Loucy (cell line): ENCODE measurements at regions not wholly inside any gene's neighbourhood (a gene's known extent, or its start where the extent isn't known, plus 50 kb on each side); places are given as distances from the start of the nearest gene placed in this dataset.

ENCODE experiments used
- H2AFZ ChIP-seq: fragments of 200-600 bp; sonication (generic); 2 replicates; pipeline ENCODE4 v1.6.0; 2016; ENCODE audit warnings: antibody characterized with exemption, mild to moderate bottlenecking, low read length, moderate library complexity
- H3F3A ChIP-seq: fragments of 200-600 bp; 2 replicates; pipeline ENCODE4 v1.6.0; 2016; ENCODE audit warnings: antibody characterized with exemption, low read depth, mild to moderate bottlenecking
- H3K27me3 ChIP-seq: fragments of 200-600 bp; sonication (generic); 2 replicates; pipeline ENCODE4 v1.6.1; 2014; ENCODE audit warnings: low read length, mild to moderate bottlenecking; ENCODE audit not compliant: insufficient read depth, poor library complexity, severe bottlenecking
- H3K36me3 ChIP-seq: fragments of 200-600 bp; sonication (generic); 2 replicates; pipeline ENCODE4 v1.6.1; 2016; ENCODE audit warnings: low read length; ENCODE audit not compliant: insufficient read depth
- H3K4me1 ChIP-seq: fragments of 200-600 bp; sonication (generic); 2 replicates; pipeline ENCODE4 v1.5.1; 2014; ENCODE audit warnings: low read length, mild to moderate bottlenecking; ENCODE audit not compliant: insufficient read depth, poor library complexity, severe bottlenecking
- H3K4me2 ChIP-seq: fragments of 200-600 bp; sonication (generic); 2 replicates; pipeline ENCODE4 v1.6.0; 2014; ENCODE audit warnings: antibody characterized with exemption, low read length, low read depth, mild to moderate bottlenecking; ENCODE audit not compliant: poor library complexity, severe bottlenecking
- H3K4me3 ChIP-seq: fragments of 200-600 bp; sonication (generic); 2 replicates; pipeline ENCODE4 v1.5.1; 2014; ENCODE audit warnings: low read length, mild to moderate bottlenecking, mixed read lengths; ENCODE audit not compliant: poor library complexity, severe bottlenecking
- H3K79me2 ChIP-seq: fragments of 200-600 bp; sonication (generic); 2 replicates; pipeline ENCODE4 v1.6.1; 2014; ENCODE audit warnings: low read length; ENCODE audit not compliant: insufficient read depth
- H3K9ac ChIP-seq: fragments of 200-600 bp; sonication (generic); 2 replicates; pipeline ENCODE4 v1.6.0; 2014; ENCODE audit warnings: mild to moderate bottlenecking, low read depth, low read length, moderate library complexity; ENCODE audit not compliant: poor library complexity, severe bottlenecking
- H3K9me2 ChIP-seq: fragments of 200-600 bp; sonication (generic); replicated peaks from 2 replicates; pipeline ENCODE4 v1.6.1; 2016; ENCODE audit warnings: low read depth, low read length, mixed read lengths
- H3K9me3 ChIP-seq: fragments of 200-600 bp; sonication (generic); 2 replicates; pipeline ENCODE4 v1.6.1; 2014; ENCODE audit warnings: mild to moderate bottlenecking, antibody characterized with exemption, low read length, low read depth; ENCODE audit not compliant: insufficient read depth
- H4K20me1 ChIP-seq: fragments of 200-600 bp; sonication (generic); 2 replicates; pipeline ENCODE4 v1.6.0; 2014; ENCODE audit warnings: antibody characterized with exemption, low read length, mild to moderate bottlenecking; ENCODE audit not compliant: insufficient read depth, poor library complexity, severe bottlenecking
- CTCF ChIP-seq: fragments of 200-600 bp; sonication (generic); conservative IDR thresholded peaks from 2 replicates; pipeline ENCODE4 v1.5.1; 2014; ENCODE audit warnings: mild to moderate bottlenecking, antibody characterized with exemption, low read length
- EZH2phosphoT487 ChIP-seq: fragments of 200-600 bp; IDR thresholded peaks from 2 replicates; pipeline ENCODE4 v1.6.1; 2018; ENCODE audit warnings: antibody characterized with exemption, mild to moderate bottlenecking, moderate library complexity, borderline replicate concordance

- no peak overlapping the region for H2AFZ ChIP-seq
- no peak overlapping the region for H3K9ac ChIP-seq
- TF ChIP-seq EZH2phosphoT487, result no peak
- TF ChIP-seq CTCF, result no peak
- no peaks in the 10 kb centered on the region for H3K4me1 ChIP-seq
- H3K9me2 ChIP-seq, result no peaks in the 10 kb centered on the region
- H3K4me2 ChIP-seq, result no peak overlapping the region
- H3K9me3 ChIP-seq, result no peaks in the 10 kb centered on the region
- no peaks in the 10 kb centered on the region for H3F3A ChIP-seq
- no peak overlapping the region for H3K4me3 ChIP-seq
- H4K20me1 ChIP-seq, result no peaks in the 10 kb centered on the region
- no peaks in the 10 kb centered on the region for H3K27me3 ChIP-seq
- no peaks in the 10 kb centered on the region for H3K79me2 ChIP-seq
- H3K36me3 ChIP-seq, result no peaks in the 10 kb centered on the region
These were observed 184.9 kb upstream of the LRRC3B start for GRCh38 chr3:26437678-26438077.

GRCh38 chr3:26438325-26438940 is 184.1 kb upstream of the LRRC3B start:
- Histone ChIP-seq H3F3A (no peaks in the 10 kb centered on the region), H3K4me3 (no peak overlapping the region), H4K20me1 (no peaks in the 10 kb centered on the region), H3K9me3 (no peaks in the 10 kb centered on the region), H3K79me2 (no peaks in the 10 kb centered on the region), H3K4me1 (no peaks in the 10 kb centered on the region), H2AFZ (no peak overlapping the region), H3K27me3 (no peaks in the 10 kb centered on the region), H3K9ac (no peak overlapping the region), H3K9me2 (no peaks in the 10 kb centered on the region), H3K4me2 (no peak overlapping the region), H3K36me3 (no peaks in the 10 kb centered on the region)
- no peak for TF ChIP-seq EZH2phosphoT487
- TF ChIP-seq CTCF, result no peak

- Histone ChIP-seq H2AFZ (no peak overlapping the region), H3K4me2 (no peak overlapping the region)
- no peak for TF ChIP-seq EZH2phosphoT487
- no peak for TF ChIP-seq CTCF
These were observed 183.3 kb upstream of the LRRC3B start for GRCh38 chr3:26438981-26439884.

More at GRCh38 chr3:26438981-26439884, 183.3 kb upstream of the LRRC3B start:
- no peaks in the 10 kb centered on the region for H3K9me2 ChIP-seq
- H3K9ac ChIP-seq, result no peak overlapping the region
- no peaks in the 10 kb centered on the region for H3K4me1 ChIP-seq
- H3K27me3 ChIP-seq, result no peaks in the 10 kb centered on the region
- H3F3A ChIP-seq, result no peaks in the 10 kb centered on the region
- H3K9me3 ChIP-seq, result no peaks in the 10 kb centered on the region
- no peak overlapping the region for H3K4me3 ChIP-seq
- H3K36me3 ChIP-seq, result no peaks in the 10 kb centered on the region
- H4K20me1 ChIP-seq, result no peaks in the 10 kb centered on the region
- no peaks in the 10 kb centered on the region for H3K79me2 ChIP-seq
